Prostate gland (tissue), 2 donors: ENCODE measurements at regions not wholly inside any gene's neighbourhood (a gene's known extent, or its start where the extent isn't known, plus 50 kb on each side); places are given as distances from the start of the nearest gene placed in this dataset.

Experiments
- POLR2A ChIP-seq: fragments of 450-650 bp; IDR thresholded peaks from one replicate; pipeline ENCODE4 v1.6.1; 2016; ENCODE audit warnings: antibody characterized with exemption, mild to moderate bottlenecking
- POLR2AphosphoS5 ChIP-seq: sonication (generic); formaldehyde crosslinking; IDR thresholded peaks from one replicate; pipeline ENCODE4 v1.6.1; 2017; ENCODE audit warnings: antibody characterized with exemption
- TF ChIP-seq, protein P1 (sequence below), 4 experiments: fragments of 200-600 bp in 2 of 4; fragments of 450-650 bp in 2 of 4; sonication (generic) in 2 of 4; IDR thresholded peaks; 1 replicate in 3 of 4; 2 replicates in 1 of 4; pipeline ENCODE4 v1.5.1; 2016 to 2019; ENCODE audit warnings: antibody characterized with exemption in 4 of 4, mild to moderate bottlenecking in 2 of 4, moderate library complexity in 2 of 4

GRCh38 chr7:132028144-132028920 is 471.9 kb upstream of the PODXL start:
- TF ChIP-seq, protein P1, sequence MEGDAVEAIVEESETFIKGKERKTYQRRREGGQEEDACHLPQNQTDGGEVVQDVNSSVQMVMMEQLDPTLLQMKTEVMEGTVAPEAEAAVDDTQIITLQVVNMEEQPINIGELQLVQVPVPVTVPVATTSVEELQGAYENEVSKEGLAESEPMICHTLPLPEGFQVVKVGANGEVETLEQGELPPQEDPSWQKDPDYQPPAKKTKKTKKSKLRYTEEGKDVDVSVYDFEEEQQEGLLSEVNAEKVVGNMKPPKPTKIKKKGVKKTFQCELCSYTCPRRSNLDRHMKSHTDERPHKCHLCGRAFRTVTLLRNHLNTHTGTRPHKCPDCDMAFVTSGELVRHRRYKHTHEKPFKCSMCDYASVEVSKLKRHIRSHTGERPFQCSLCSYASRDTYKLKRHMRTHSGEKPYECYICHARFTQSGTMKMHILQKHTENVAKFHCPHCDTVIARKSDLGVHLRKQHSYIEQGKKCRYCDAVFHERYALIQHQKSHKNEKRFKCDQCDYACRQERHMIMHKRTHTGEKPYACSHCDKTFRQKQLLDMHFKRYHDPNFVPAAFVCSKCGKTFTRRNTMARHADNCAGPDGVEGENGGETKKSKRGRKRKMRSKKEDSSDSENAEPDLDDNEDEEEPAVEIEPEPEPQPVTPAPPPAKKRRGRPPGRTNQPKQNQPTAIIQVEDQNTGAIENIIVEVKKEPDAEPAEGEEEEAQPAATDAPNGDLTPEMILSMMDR (IDR thresholded peaks at IDR 0.05), result no peak
- TF ChIP-seq POLR2A (no peak), POLR2AphosphoS5 (no peak)
